BE2C (cell line): ENCODE measurements at regions not wholly inside any gene's neighbourhood (a gene's known extent, or its start where the extent isn't known, plus 50 kb on each side); places are given as distances from the start of the nearest gene placed in this dataset.

ENCODE experiments used
- DNase-seq: peaks from one replicate; pipeline ENCODE4 v3.0.0-alpha.2; 2020
- H3K27me3 ChIP-seq: fragments of 250-450 bp; sonication (Bioruptor Pico); 2 replicates; pipeline ENCODE4 v1.5.1; 2020; ENCODE audit warnings: mild to moderate bottlenecking
- H3K36me3 ChIP-seq: fragments of 250-450 bp; sonication (Bioruptor Pico); 2 replicates; pipeline ENCODE4 v1.5.1; 2020; ENCODE audit warnings: mild to moderate bottlenecking
- H3K4me1 ChIP-seq: fragments of 250-450 bp; sonication (Bioruptor Pico); 2 replicates; pipeline ENCODE4 v1.5.1; 2020
- H3K4me3 ChIP-seq: 2 replicates; pipeline ENCODE4 v1.5.1; 2011; ENCODE audit warnings: low read depth, low read length
- H3K9me3 ChIP-seq: fragments of 250-450 bp; sonication (Bioruptor Pico); 2 replicates; pipeline ENCODE4 v1.5.1; 2020
- CTCF ChIP-seq: IDR thresholded peaks from 2 replicates; pipeline ENCODE4 v1.5.1; 2012; ENCODE audit warnings: mild to moderate bottlenecking, low read depth, low read length

- DNase-seq: no peak
- no peaks in the 10 kb centered on the region for H3K36me3 ChIP-seq
- H3K4me3 ChIP-seq: no peak overlapping the region
- H3K4me1 ChIP-seq: peaks cover 2% of the 10 kb centered on the region; the same call in 1 of the 2 replicates
- no peaks in the 10 kb centered on the region for H3K9me3 ChIP-seq
- H3K27me3 ChIP-seq: no peaks in the 10 kb centered on the region
- no peak for TF ChIP-seq CTCF
Measured at GRCh38 chr5:68845131-68845530, 248.7 kb upstream of the SLC30A5 start.

- Histone ChIP-seq H3K27me3 (no peaks in the 10 kb centered on the region), H3K36me3 (no peaks in the 10 kb centered on the region), H3K4me3 (no peak overlapping the region), H3K9me3 (no peaks in the 10 kb centered on the region), H3K4me1 (peaks cover 2% of the 10 kb centered on the region; the same call in 1 of the 2 replicates)
- TF ChIP-seq CTCF: no peak
- DNase-seq: no peak
Measured at GRCh38 chr5:68846828-68847227, 247.0 kb upstream of the SLC30A5 start.

GRCh38 chr5:68848091-68848490 lies 245.7 kb upstream of the SLC30A5 start:
- Histone ChIP-seq H3K36me3 (no peaks in the 10 kb centered on the region), H3K9me3 (no peaks in the 10 kb centered on the region), H3K27me3 (no peaks in the 10 kb centered on the region), H3K4me1 (peaks cover 2% of the 10 kb centered on the region; the same call in 1 of the 2 replicates), H3K4me3 (no peak overlapping the region)
- no peak for DNase-seq
- TF ChIP-seq CTCF: no peak

GRCh38 chr5:68849103-68849502 lies 244.7 kb upstream of the SLC30A5 start:
- H3K27me3 ChIP-seq: no peaks in the 10 kb centered on the region

GRCh38 chr5:68849906-68850305 lies 243.9 kb upstream of the SLC30A5 start:
- no peaks in the 10 kb centered on the region for H3K36me3 ChIP-seq

More at GRCh38 chr5:68849103-68849502, 244.7 kb upstream of the SLC30A5 start:
- TF ChIP-seq CTCF: no peak
- DNase-seq: no peak
- Histone ChIP-seq H3K36me3 (no peaks in the 10 kb centered on the region), H3K4me3 (no peak overlapping the region), H3K9me3 (no peaks in the 10 kb centered on the region), H3K4me1 (peaks cover 2% of the 10 kb centered on the region; the same call in 1 of the 2 replicates)

GRCh38 chr5:68861099-68861498 lies 232.7 kb upstream of the SLC30A5 start:
- Histone ChIP-seq H3K9me3 (no peaks in the 10 kb centered on the region), H3K36me3 (no peaks in the 10 kb centered on the region), H3K4me3 (no peak overlapping the region), H3K27me3 (no peaks in the 10 kb centered on the region), H3K4me1 (no peaks in the 10 kb centered on the region; the same call in 1 of the 2 replicates)
- no peak for DNase-seq
- no peak for TF ChIP-seq CTCF

More at GRCh38 chr5:68849906-68850305, 243.9 kb upstream of the SLC30A5 start:
- TF ChIP-seq CTCF: no peak
- Histone ChIP-seq H3K9me3 (no peaks in the 10 kb centered on the region), H3K4me1 (no peaks in the 10 kb centered on the region), H3K4me3 (no peak overlapping the region), H3K27me3 (no peaks in the 10 kb centered on the region)
- no peak for DNase-seq
